Activated CD4-positive, CD25-positive, alpha-beta regulatory T cell (primary cell): ENCODE measurements at regions not wholly inside any gene's neighbourhood (a gene's known extent, or its start where the extent isn't known, plus 50 kb on each side); places are given as distances from the start of the nearest gene placed in this dataset.
"Not testable (repeated sequence)": the region's sequence is repeated elsewhere in the genome, so short reads cannot be mapped to it uniquely, and the experiment has no call there.

Experiments
- DNase-seq, 4 experiments: peaks; one replicate each; lab custom pipeline; 2025; lab: John Stamatoyannopoulos, UW

- peak; percentile 26 to 46 (median 38) for DNase-seq
Observed at GRCh38 chr6:26233649-26234420, 131.2 kb upstream of the BTN3A2 start.

- peak; percentile 15 to 57 (median 48) for DNase-seq
Observed at GRCh38 chr6:26234421-26235301, 130.3 kb upstream of the BTN3A2 start.

- no peak for DNase-seq
Observed at GRCh38 chr6:26235302-26235670, 129.7 kb upstream of the BTN3A2 start.

GRCh38 chr6:26239415-26239814 lies 125.6 kb upstream of the BTN3A2 start:
- not testable (repeated sequence) for DNase-seq

GRCh38 chr6:26240157-26241032 lies 124.6 kb upstream of the BTN3A2 start:
- peak; percentile 20 to 53 (median 34) for DNase-seq

- DNase-seq = peak in 1 of 4 experiments; percentile 4
Observed at GRCh38 chr6:26241033-26241895, 123.7 kb upstream of the BTN3A2 start.

GRCh38 chr6:26243132-26243531 lies 121.9 kb upstream of the BTN3A2 start:
- no peak for DNase-seq

- no peak for DNase-seq
Observed at GRCh38 chr6:26243752-26244151, 121.2 kb upstream of the BTN3A2 start.

GRCh38 chr6:26246058-26246457 lies 118.9 kb upstream of the BTN3A2 start:
- no peak for DNase-seq

- no peak for DNase-seq
Observed at GRCh38 chr6:26246553-26246952, 118.4 kb upstream of the BTN3A2 start.

GRCh38 chr6:26249707-26249956 lies 115.4 kb upstream of the BTN3A2 start:
- DNase-seq = no peak

GRCh38 chr6:26249957-26250697 lies 114.9 kb upstream of the BTN3A2 start:
- peak in 3 of 4 experiments; percentile 26 to 62 (median 57) for DNase-seq

- DNase-seq = peak in 2 of 4 experiments; percentile 3 to 7
Observed at GRCh38 chr6:26250698-26251044, 114.3 kb upstream of the BTN3A2 start.

GRCh38 chr6:26251354-26252076 lies 113.5 kb upstream of the BTN3A2 start:
- DNase-seq = peak in 3 of 4 experiments; percentile 7 to 14 (median 8)

- no peak for DNase-seq
Observed at GRCh38 chr6:26252077-26252472, 112.9 kb upstream of the BTN3A2 start.

GRCh38 chr6:26254724-26255123 lies 110.3 kb upstream of the BTN3A2 start:
- no peak for DNase-seq

- DNase-seq = no peak
Observed at GRCh38 chr6:26257272-26257671, 107.7 kb upstream of the BTN3A2 start.

- no peak for DNase-seq
Observed at GRCh38 chr6:26258212-26258977, 106.6 kb upstream of the BTN3A2 start.

GRCh38 chr6:26260110-26260637 lies 104.8 kb upstream of the BTN3A2 start:
- no peak for DNase-seq
